Lung (tissue), 11 donors: ENCODE measurements at regions not wholly inside any gene's neighbourhood (a gene's known extent, or its start where the extent isn't known, plus 50 kb on each side); places are given as distances from the start of the nearest gene placed in this dataset.

Experiments
- ATAC-seq: fragments of 200-7000 bp; cut with Tn5 transposase; one replicate; pipeline ENCODE4 v1.9.1; 2020; ENCODE audit warnings: moderate number of reproducible peaks; ENCODE audit not compliant: insufficient read depth, low FRiP score
- DNase-seq, 3 donors: peaks; one replicate each; pipeline ENCODE4 v3.0.0-alpha.2; 2013 to 2017
- H3K27ac ChIP-seq, 2 donors: one replicate each; pipeline ENCODE4 v1.5.1; 2013; ENCODE audit warnings: mild to moderate bottlenecking in 2 of 2, moderate library complexity in 2 of 2, control low read depth in 1 of 2, inconsistent platforms in 1 of 2, low read depth in 1 of 2, low read length in 1 of 2
- H3K27me3 ChIP-seq, 3 donors: one replicate each; pipeline ENCODE4 v1.5.1; 2013; ENCODE audit warnings: low read length in 2 of 3; ENCODE audit not compliant: control insufficient read depth in 3 of 3, insufficient read depth in 3 of 3
- H3K36me3 ChIP-seq, 4 donors: one replicate each; pipeline ENCODE4 v1.5.1; 2013; ENCODE audit warnings: low read length in 4 of 4, mild to moderate bottlenecking in 1 of 4, moderate library complexity in 1 of 4; ENCODE audit not compliant: control insufficient read depth in 4 of 4, insufficient read depth in 4 of 4
- H3K4me1 ChIP-seq, 5 donors: one replicate each; pipeline ENCODE4 v1.5.1; 2013; ENCODE audit warnings: low read length in 5 of 5, mild to moderate bottlenecking in 2 of 5, moderate library complexity in 1 of 5; ENCODE audit not compliant: control insufficient read depth in 5 of 5, insufficient read depth in 5 of 5
- H3K4me3 ChIP-seq: one replicate; pipeline ENCODE4 v1.5.1; 2013; ENCODE audit warnings: mild to moderate bottlenecking, control low read depth, moderate library complexity
- H3K9ac ChIP-seq, 2 donors: one replicate each; pipeline ENCODE4 v1.5.1; 2013; ENCODE audit warnings: low read length in 2 of 2, control low read depth in 1 of 2; ENCODE audit not compliant: insufficient read depth in 1 of 2
- H3K9me3 ChIP-seq, 4 donors: one replicate each; pipeline ENCODE4 v1.5.1; 2013; ENCODE audit warnings: low read length in 3 of 4, mild to moderate bottlenecking in 1 of 4, moderate library complexity in 1 of 4; ENCODE audit not compliant: control insufficient read depth in 4 of 4, insufficient read depth in 3 of 4
- WGBS, 2 donors: extraction: QIAGEN DNeasy Blood & Tissue Kit; methylation state at CpG; one replicate each; pipeline ENCODE4 v1.1.7; 2013; 5-methylcytosine and 5-hydroxymethylcytosine counted together
- TF ChIP-seq, protein P1 (sequence below): IDR thresholded peaks from 2 replicates; pipeline ENCODE4 v1.5.1; 2012; ENCODE audit warnings: mild to moderate bottlenecking; ENCODE audit errors: control extremely low read depth, extremely low read depth
- donor health status: control.
- donor health status: control.
- donor health status: Bipolar disorder and iron deficiency.
- donor health status: healthy.
- donor health status: DM: yes; HTN: yes; CAD: no.

DNA sequence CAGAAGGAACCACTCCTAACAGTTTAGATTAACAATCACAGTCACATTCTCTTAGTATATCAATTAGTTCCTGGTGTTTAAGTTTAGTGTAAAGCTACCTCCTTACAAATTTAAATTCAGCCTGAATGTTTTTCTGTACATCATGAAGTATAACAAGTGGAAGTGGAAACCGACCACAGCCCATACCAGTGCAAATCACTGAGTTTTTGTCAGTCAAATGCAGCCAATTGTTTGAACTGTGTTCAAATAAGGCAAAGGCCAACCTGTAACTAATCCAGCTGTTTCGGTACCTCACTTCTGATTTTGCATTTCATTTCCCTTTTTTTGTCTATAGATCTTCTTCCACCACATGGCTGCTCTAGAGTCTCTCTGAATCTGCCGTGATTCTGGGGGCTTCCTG is 1215.3 kb downstream of the PCDH18 start:
- ATAC-seq (no peak), DNase-seq (no peak)
- Histone ChIP-seq H3K9ac (no peak overlapping the region), H3K4me1 (no peaks in the 10 kb centered on the region), H3K9me3 (no peaks in the 10 kb centered on the region), H3K27ac (no peak overlapping the region), H3K27me3 (no peaks in the 10 kb centered on the region), H3K4me3 (no peak overlapping the region), H3K36me3 (no peaks in the 10 kb centered on the region)
- 76 to 80% methylated on average over 3 of the region's 3 CpGs for WGBS, 2 donors
- TF ChIP-seq, protein P1, sequence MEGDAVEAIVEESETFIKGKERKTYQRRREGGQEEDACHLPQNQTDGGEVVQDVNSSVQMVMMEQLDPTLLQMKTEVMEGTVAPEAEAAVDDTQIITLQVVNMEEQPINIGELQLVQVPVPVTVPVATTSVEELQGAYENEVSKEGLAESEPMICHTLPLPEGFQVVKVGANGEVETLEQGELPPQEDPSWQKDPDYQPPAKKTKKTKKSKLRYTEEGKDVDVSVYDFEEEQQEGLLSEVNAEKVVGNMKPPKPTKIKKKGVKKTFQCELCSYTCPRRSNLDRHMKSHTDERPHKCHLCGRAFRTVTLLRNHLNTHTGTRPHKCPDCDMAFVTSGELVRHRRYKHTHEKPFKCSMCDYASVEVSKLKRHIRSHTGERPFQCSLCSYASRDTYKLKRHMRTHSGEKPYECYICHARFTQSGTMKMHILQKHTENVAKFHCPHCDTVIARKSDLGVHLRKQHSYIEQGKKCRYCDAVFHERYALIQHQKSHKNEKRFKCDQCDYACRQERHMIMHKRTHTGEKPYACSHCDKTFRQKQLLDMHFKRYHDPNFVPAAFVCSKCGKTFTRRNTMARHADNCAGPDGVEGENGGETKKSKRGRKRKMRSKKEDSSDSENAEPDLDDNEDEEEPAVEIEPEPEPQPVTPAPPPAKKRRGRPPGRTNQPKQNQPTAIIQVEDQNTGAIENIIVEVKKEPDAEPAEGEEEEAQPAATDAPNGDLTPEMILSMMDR = no peak

DNA sequence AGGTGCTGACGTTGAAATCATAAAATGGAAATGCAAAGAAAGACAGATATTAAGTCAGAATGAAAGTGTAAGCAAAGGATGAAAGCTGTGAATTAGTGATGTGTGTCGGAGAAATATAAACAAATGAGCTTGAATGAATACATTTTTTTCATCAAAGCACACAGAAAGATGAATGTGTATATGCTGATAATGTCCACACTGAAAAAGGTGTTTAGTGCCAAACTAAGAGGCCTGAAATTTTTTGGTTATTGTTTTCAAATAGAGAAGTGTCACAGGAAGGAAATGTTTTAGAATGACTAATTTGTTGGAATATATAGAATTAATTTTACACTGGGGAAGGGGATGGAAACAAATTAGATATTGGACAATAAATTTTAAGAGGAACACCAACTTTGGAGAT is 1217.6 kb downstream of the PCDH18 start:
- 66 to 74% methylated on average over 2 of the region's 2 CpGs for WGBS, 2 donors
- H3K4me3 ChIP-seq = no peak overlapping the region
- no peak overlapping the region for H3K9ac ChIP-seq
- ATAC-seq = no peak
- no peaks in the 10 kb centered on the region for H3K9me3 ChIP-seq
- no peak overlapping the region for H3K27ac ChIP-seq
- H3K36me3 ChIP-seq = no peaks in the 10 kb centered on the region
- DNase-seq = no peak
- H3K4me1 ChIP-seq = no peaks in the 10 kb centered on the region
- no peaks in the 10 kb centered on the region for H3K27me3 ChIP-seq
- TF ChIP-seq, protein P1 = no peak

DNA sequence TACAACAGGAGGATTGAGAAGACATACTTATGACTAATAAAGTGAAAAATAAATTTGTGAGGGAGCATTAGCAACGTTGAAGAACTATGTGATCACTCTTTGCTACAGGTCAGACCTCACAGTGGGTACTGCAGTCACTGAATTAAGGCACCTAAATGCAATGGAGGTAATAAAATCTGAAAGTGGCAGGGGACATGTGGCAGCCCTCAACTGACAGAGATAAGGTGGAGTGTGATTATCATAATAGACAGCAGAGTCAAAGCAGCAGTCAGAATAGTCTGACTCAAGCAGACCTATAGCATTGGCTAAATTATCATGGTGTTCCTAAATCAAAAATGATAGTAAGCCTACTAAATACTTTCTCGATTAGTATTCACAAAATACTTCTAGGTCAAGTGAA is 1220.5 kb downstream of the PCDH18 start:
- H3K4me3 ChIP-seq = no peak overlapping the region
- DNase-seq = no peak
- H3K36me3 ChIP-seq = no peaks in the 10 kb centered on the region
- TF ChIP-seq, protein P1 = no peak
- 67 to 72% methylated on average over 2 of the region's 2 CpGs for WGBS, 2 donors
- no peaks in the 10 kb centered on the region for H3K27me3 ChIP-seq
- H3K9me3 ChIP-seq = no peaks in the 10 kb centered on the region
- no peaks in the 10 kb centered on the region for H3K4me1 ChIP-seq
- no peak overlapping the region for H3K9ac ChIP-seq
- ATAC-seq = no peak
- no peak overlapping the region for H3K27ac ChIP-seq

DNA sequence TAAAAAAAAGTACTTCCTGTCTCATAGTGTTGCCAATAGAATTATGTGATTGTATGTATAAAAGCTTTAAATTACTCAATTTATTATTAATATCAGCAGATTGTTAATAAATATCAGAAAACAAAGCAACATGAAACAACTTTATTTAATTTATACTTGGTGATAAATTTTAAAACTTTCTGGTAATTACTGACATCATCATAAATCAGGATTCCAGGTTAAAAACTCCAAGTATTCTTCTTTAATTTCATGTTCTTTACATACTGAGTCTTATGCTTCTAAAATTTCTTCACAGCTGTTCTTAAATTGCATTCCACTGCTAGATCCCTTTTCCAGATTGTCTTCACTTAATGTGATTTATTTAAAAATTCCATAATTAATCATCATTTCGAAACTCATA is 1224.5 kb downstream of the PCDH18 start:
- Histone ChIP-seq H3K27ac (no peak overlapping the region), H3K27me3 (no peaks in the 10 kb centered on the region), H3K4me1 (no peaks in the 10 kb centered on the region), H3K9ac (no peak overlapping the region), H3K9me3 (no peaks in the 10 kb centered on the region), H3K36me3 (no peaks in the 10 kb centered on the region), H3K4me3 (no peak overlapping the region)
- WGBS, 2 donors = 82 to 87% methylated on average over 1 of the region's 1 CpG
- ATAC-seq (no peak), DNase-seq (no peak)
- TF ChIP-seq, protein P1 = no peak
